ENCODE measurements at regions not wholly inside any gene's neighbourhood (a gene's known extent, or its start where the extent isn't known, plus 50 kb on each side); places are given as distances from the start of the nearest gene placed in this dataset.
"Not testable (repeated sequence)": the region's sequence is repeated elsewhere in the genome, so short reads cannot be mapped to it uniquely, and the experiment has no call there.

- TF ChIP-seq ZFX (IDR thresholded peaks at IDR 0.05; ENCODE audit: borderline replicate concordance) (no peak), CTCF (IDR thresholded peaks at IDR 0.05) (no peak)
- no peak overlapping the region for H3K27ac ChIP-seq
Observed at GRCh38 chr17:77037943-77038342, 102.8 kb upstream of the SEC14L1 start.

- TF ChIP-seq ZFX (IDR thresholded peaks at IDR 0.05; ENCODE audit: borderline replicate concordance) (no peak), CTCF (IDR thresholded peaks at IDR 0.05) (no peak)
- H3K27ac ChIP-seq = no peak overlapping the region
Observed at GRCh38 chr17:77038884-77039555, 101.7 kb upstream of the SEC14L1 start.

GRCh38 chr17:77042476-77043231 is 98.1 kb upstream of the SEC14L1 start:
- no peak overlapping the region for H3K27ac ChIP-seq
- TF ChIP-seq CTCF (IDR thresholded peaks at IDR 0.05) = no peak
- no peak for TF ChIP-seq ZFX (IDR thresholded peaks at IDR 0.05; ENCODE audit: borderline replicate concordance)

GRCh38 chr17:77045441-77046041 is 95.2 kb upstream of the SEC14L1 start:
- no peak overlapping the region for H3K27ac ChIP-seq
- TF ChIP-seq CTCF (IDR thresholded peaks at IDR 0.05) = no peak
- no peak for TF ChIP-seq ZFX (IDR thresholded peaks at IDR 0.05; ENCODE audit: borderline replicate concordance)

GRCh38 chr17:77049440-77049839 is 91.3 kb upstream of the SEC14L1 start:
- TF ChIP-seq ZFX (IDR thresholded peaks at IDR 0.05; ENCODE audit: borderline replicate concordance) = no peak
- TF ChIP-seq CTCF (IDR thresholded peaks at IDR 0.05) = peak; percentile 17; the same call in 1 of the 2 replicates
- H3K27ac ChIP-seq = no peak overlapping the region

- not testable (repeated sequence) for H3K27ac ChIP-seq
Observed at GRCh38 chr17:77050901-77051300, 89.9 kb upstream of the SEC14L1 start.

GRCh38 chr17:77054936-77055335 is 85.8 kb upstream of the SEC14L1 start:
- H3K27ac ChIP-seq = no peak overlapping the region
- TF ChIP-seq CTCF (IDR thresholded peaks at IDR 0.05) (no peak), ZFX (IDR thresholded peaks at IDR 0.05; ENCODE audit: borderline replicate concordance) (no peak)

Data from 22Rv1 (cell line).